H1 (cell line): ENCODE measurements at regions not wholly inside any gene's neighbourhood (a gene's known extent, or its start where the extent isn't known, plus 50 kb on each side); places are given as distances from the start of the nearest gene placed in this dataset.

Experiments used
- CTCF ChIA-PET: fragments of 300-600 bp; sonication (Branson Sonifier 250); formaldehyde crosslinking; loops from one replicate; lab custom pipeline; 2021; ENCODE audit not compliant: partially characterized antibody; lab: Charles Lee
- POLR2A ChIA-PET: fragments of 300-600 bp; sonication (Branson Sonifier 250); formaldehyde crosslinking; loops from one replicate; lab custom pipeline; 2021; ENCODE audit warnings: inconsistent platforms; ENCODE audit not compliant: partially characterized antibody; lab: Charles Lee
- DNase-seq, 2 experiments: peaks; one replicate each; pipeline versions ENCODE4 v3.0.0 to v3.0.0-alpha.2; 2010 to 2022; ENCODE audit warnings: low spot score in 2 of 2, low read depth in 1 of 2, mixed read lengths in 1 of 2
- FAIRE-seq: peaks from 2 replicates; lab custom pipeline; 2011; peaks lifted over from hg19 to GRCh38; lab: Jason Lieb, UNC
- H2AFZ ChIP-seq: 2 replicates; pipeline ENCODE4 v1.8.1; 2012; ENCODE audit warnings: low read length, inconsistent platforms
- H2AK5ac ChIP-seq: 2 replicates; pipeline ENCODE4 v1.6.1; 2013; ENCODE audit warnings: low read depth, low read length
- H2BK120ac ChIP-seq: replicated peaks from 2 replicates; pipeline ENCODE3; 2013; ENCODE audit warnings: low read depth, low read length, inconsistent platforms
- H2BK12ac ChIP-seq: 2 replicates; pipeline ENCODE4 v1.6.1; 2013; ENCODE audit warnings: low read depth, low read length
- H2BK15ac ChIP-seq: 2 replicates; pipeline ENCODE4 v1.6.1; 2013; ENCODE audit warnings: low read length
- H2BK20ac ChIP-seq: 2 replicates; pipeline ENCODE4 v1.6.1; 2013; ENCODE audit warnings: low read length
- H2BK5ac ChIP-seq: 2 replicates; pipeline ENCODE4 v1.6.1; 2013; ENCODE audit warnings: low read depth, low read length
- H3K14ac ChIP-seq: 2 replicates; pipeline ENCODE4 v1.6.1; 2013; ENCODE audit warnings: inconsistent platforms; ENCODE audit not compliant: insufficient read length
- H3K18ac ChIP-seq: 2 replicates; pipeline ENCODE4 v1.6.1; 2013; ENCODE audit warnings: low read length; ENCODE audit errors: extremely low read depth
- H3K23ac ChIP-seq: 2 replicates; pipeline ENCODE4 v1.6.1; 2013; ENCODE audit warnings: inconsistent platforms; ENCODE audit not compliant: insufficient read length
- H3K23me2 ChIP-seq: 2 replicates; pipeline ENCODE4 v1.6.1; 2013; ENCODE audit warnings: low read depth, low read length
- H3K27ac ChIP-seq: 2 replicates; pipeline ENCODE4 v1.6.1; 2011; ENCODE audit warnings: low read depth, low read length, inconsistent platforms
- H3K27me3 ChIP-seq, 4 experiments: replicated peaks in 1 of 4; 1 replicate in 1 of 4; 2 replicates in 3 of 4; pipeline versions ENCODE4 v1.6.1 to v1.8.1; 2011 to 2013; ENCODE audit warnings: low read length in 3 of 4, mild to moderate bottlenecking in 3 of 4, inconsistent platforms in 2 of 4, mixed read lengths in 2 of 4, moderate library complexity in 1 of 4; ENCODE audit not compliant: control insufficient read depth in 3 of 4, insufficient read depth in 3 of 4; ENCODE audit errors: extremely low read depth in 1 of 4
- H3K36me3 ChIP-seq, 4 experiments: 2 replicates each; pipeline versions ENCODE4 v1.6.1 to v1.8.1; 2011 to 2013; ENCODE audit warnings: mild to moderate bottlenecking in 4 of 4, low read length in 3 of 4, moderate library complexity in 2 of 4, control low read depth in 1 of 4, inconsistent platforms in 1 of 4; ENCODE audit not compliant: insufficient read depth in 4 of 4, control insufficient read depth in 2 of 4
- H3K4ac ChIP-seq: replicated peaks from 2 replicates; pipeline ENCODE3; 2013; ENCODE audit warnings: low read length, low read depth, mixed read lengths, inconsistent platforms; ENCODE audit not compliant: insufficient read length
- H3K4me1 ChIP-seq, 4 experiments: replicated peaks in 1 of 4; 1 replicate in 1 of 4; 2 replicates in 3 of 4; pipeline versions ENCODE4 v1.6.1 to v1.8.1; 2011 to 2013; ENCODE audit warnings: low read length in 3 of 4, inconsistent platforms in 2 of 4, mixed read lengths in 1 of 4; ENCODE audit not compliant: insufficient read depth in 4 of 4, control insufficient read depth in 3 of 4
- H3K4me2 ChIP-seq, 2 experiments: 2 replicates each; pipeline versions ENCODE4 v1.6.1 to v1.8.1; 2011 to 2013; ENCODE audit warnings: low read depth in 2 of 2, low read length in 2 of 2, control low read depth in 1 of 2, inconsistent platforms in 1 of 2, mild to moderate bottlenecking in 1 of 2; ENCODE audit not compliant: insufficient read depth in 1 of 2
- H3K4me3 ChIP-seq, 4 experiments: fragments of 200-600, 300-600 bp in 1 of 4; sonication (generic), shearing (Covaris generic), sonication (Bioruptor Twin) in 1 of 4; 2 replicates each; pipeline versions ENCODE4 v1.5.1 to v1.8.1; 2011 to 2016; ENCODE audit warnings: low read length in 4 of 4, low read depth in 3 of 4, control low read depth in 2 of 4, inconsistent platforms in 2 of 4, mild to moderate bottlenecking in 2 of 4, mixed read lengths in 1 of 4, moderate library complexity in 1 of 4; ENCODE audit not compliant: insufficient read depth in 2 of 4; ENCODE audit errors: extremely low read depth in 1 of 4
- H3K56ac ChIP-seq: replicated peaks from 2 replicates; pipeline ENCODE3; 2013; ENCODE audit warnings: low read depth, mild to moderate bottlenecking, mixed read lengths, low read length, inconsistent platforms; ENCODE audit not compliant: insufficient read length
- H3K79me1 ChIP-seq: 2 replicates; pipeline ENCODE4 v1.6.1; 2013; ENCODE audit warnings: low read depth, low read length, control low read depth
- H3K79me2 ChIP-seq, 2 experiments: 2 replicates each; pipeline versions ENCODE4 v1.6.1 to v1.8.1; 2012 to 2013; ENCODE audit warnings: low read length in 2 of 2, mild to moderate bottlenecking in 2 of 2, inconsistent platforms in 1 of 2; ENCODE audit not compliant: insufficient read depth in 2 of 2, control insufficient read depth in 1 of 2
- H3K9ac ChIP-seq, 4 experiments: replicated peaks in 1 of 4; 1 replicate in 1 of 4; 2 replicates in 3 of 4; pipeline versions ENCODE4 v1.6.1 to v1.8.1; 2011 to 2013; ENCODE audit warnings: low read depth in 3 of 4, low read length in 3 of 4, control low read depth in 2 of 4, mild to moderate bottlenecking in 2 of 4, moderate library complexity in 2 of 4, inconsistent platforms in 1 of 4; ENCODE audit errors: extremely low read depth in 1 of 4
- H3K9me3 ChIP-seq, 2 experiments: 2 replicates each; pipeline versions ENCODE4 v1.6.1 to v1.8.1; 2012 to 2013; ENCODE audit warnings: mild to moderate bottlenecking in 2 of 2, moderate library complexity in 2 of 2, control low read depth in 1 of 2, inconsistent platforms in 1 of 2, low read depth in 1 of 2, low read length in 1 of 2, mixed read lengths in 1 of 2; ENCODE audit not compliant: insufficient read depth in 2 of 2
- H4K20me1 ChIP-seq, 2 experiments: replicated peaks in 1 of 2; 2 replicates each; pipeline versions ENCODE3 to v1.8.1; 2011 to 2013; ENCODE audit warnings: inconsistent platforms in 2 of 2, low read length in 2 of 2, mild to moderate bottlenecking in 1 of 2; ENCODE audit not compliant: insufficient read depth in 2 of 2, control insufficient read depth in 1 of 2
- H4K5ac ChIP-seq: 2 replicates; pipeline ENCODE4 v1.6.1; 2013; ENCODE audit warnings: low read length, low read depth, mixed read lengths, inconsistent platforms; ENCODE audit not compliant: insufficient read length
- H4K8ac ChIP-seq: 2 replicates; pipeline ENCODE4 v1.8.0; 2013; ENCODE audit warnings: mild to moderate bottlenecking, moderate library complexity, low read length, inconsistent platforms; ENCODE audit not compliant: insufficient read depth; ENCODE audit errors: extremely low read depth
- H4K91ac ChIP-seq: replicated peaks from 2 replicates; pipeline ENCODE3; 2013; ENCODE audit warnings: low read length, mixed read lengths, inconsistent platforms; ENCODE audit not compliant: insufficient read length
- GTF2F1 ChIP-seq: IDR thresholded peaks from 2 replicates; pipeline ENCODE4 v1.6.1; 2012; ENCODE audit warnings: low read depth, low read length, improper control_type of control experiment, borderline replicate concordance
- POLR2AphosphoS5 ChIP-seq: IDR thresholded peaks from 2 replicates; pipeline ENCODE4 v1.6.1; 2011; ENCODE audit warnings: low read depth, low read length
- WGBS, 2 experiments: shearing (Covaris generic) in 1 of 2; methylation state at CpG; one replicate each; pipeline versions ENCODE4 v1.1.6 to v1.1.7; 2013 to 2015; ENCODE audit warnings: low lambda C conversion rate in 2 of 2, mixed read lengths in 2 of 2, inconsistent platforms in 1 of 2, low coverage in 1 of 2, missing lambda C conversion rate in 1 of 2; ENCODE audit not compliant: insufficient replicate concordance in 2 of 2, insufficient coverage in 1 of 2, insufficient read length in 1 of 2; ENCODE audit errors: extremely low coverage in 1 of 2, missing lambda C conversion rate in 1 of 2; 5-methylcytosine and 5-hydroxymethylcytosine counted together

GRCh38 chr17:27091043-27091497, 202.8 kb upstream of the WSB1 start:
- Histone ChIP-seq H4K8ac (no peak overlapping the region), H4K5ac (no peak overlapping the region), H2BK5ac (no peak overlapping the region), H3K4me1 (no peaks in the 10 kb centered on the region), H2BK20ac (no peak overlapping the region), H3K4ac (no peak overlapping the region), H3K27me3 (no peaks in the 10 kb centered on the region), H3K18ac (no peak overlapping the region), H3K23me2 (no peaks in the 10 kb centered on the region; the same call in 1 of the 2 replicates), H3K27ac (no peak overlapping the region), H3K4me3 (no peak overlapping the region), H2AFZ (no peak overlapping the region), H3K9me3 (peaks cover 26 to 48% of the 10 kb centered on the region in 2 experiments), H4K20me1 (no peaks in the 10 kb centered on the region), H2BK15ac (no peak overlapping the region), H2BK120ac (no peak overlapping the region), H3K56ac (no peak overlapping the region), H4K91ac (no peak overlapping the region), H2AK5ac (no peak overlapping the region), H3K14ac (no peak overlapping the region), H3K79me1 (no peaks in the 10 kb centered on the region), H3K23ac (no peak overlapping the region), H2BK12ac (no peak overlapping the region), H3K79me2 (no peaks in the 10 kb centered on the region), H3K36me3 (no peaks in the 10 kb centered on the region; a peak in 1 of 8 replicates), H3K4me2 (no peak overlapping the region), H3K9ac (no peak overlapping the region)
- CTCF ChIA-PET = no interaction called here
- no peak for DNase-seq
- FAIRE-seq = no peak
- 75% methylated on average over 8 of the region's 11 CpGs; no CpG with 5 or more reads in 1 of the 2 experiments for WGBS, 2 experiments
- POLR2A ChIA-PET = no interaction called here
- no peak for TF ChIP-seq GTF2F1
- no peak for TF ChIP-seq POLR2AphosphoS5
